Stimulated activated CD4-positive, alpha-beta T cell treated with anti-CD3 and anti-CD28 coated beads, Interleukin-12 subunit alpha, Interleukin-12 subunit beta, amount 100 ng/mL, for 24 hours (primary cell): ENCODE measurements at regions not wholly inside any gene's neighbourhood (a gene's known extent, or its start where the extent isn't known, plus 50 kb on each side); places are given as distances from the start of the nearest gene placed in this dataset.
"Not testable (repeated sequence)": the region's sequence is repeated elsewhere in the genome, so short reads cannot be mapped to it uniquely, and the experiment has no call there.

ENCODE experiments used
- DNase-seq, 2 experiments: peaks; one replicate each; pipeline ENCODE4 v3.0.0-alpha.2; 2020; ENCODE audit warnings: low read depth in 2 of 2

- DNase-seq: no peak
These were observed 444.9 kb upstream of the FOXG1 start for GRCh38 chr14:28321475-28322244.

GRCh38 chr14:28323366-28323765 is 443.2 kb upstream of the FOXG1 start:
- DNase-seq: no peak

GRCh38 chr14:28323951-28324741 is 442.4 kb upstream of the FOXG1 start:
- no peak for DNase-seq

GRCh38 chr14:28340816-28341215 is 425.8 kb upstream of the FOXG1 start:
- no peak for DNase-seq

GRCh38 chr14:28344381-28344780 is 422.2 kb upstream of the FOXG1 start:
- DNase-seq: no peak

GRCh38 chr14:28348797-28349196 is 417.8 kb upstream of the FOXG1 start:
- DNase-seq: no peak

- DNase-seq: no peak
These were observed 409.8 kb upstream of the FOXG1 start for GRCh38 chr14:28356819-28357218.

- DNase-seq: no peak
These were observed 405.1 kb upstream of the FOXG1 start for GRCh38 chr14:28361486-28361885.

GRCh38 chr14:28365510-28365909 is 401.1 kb upstream of the FOXG1 start:
- no peak for DNase-seq

- no peak for DNase-seq
These were observed 392.9 kb upstream of the FOXG1 start for GRCh38 chr14:28373721-28374120.

- no peak for DNase-seq
These were observed 391.3 kb upstream of the FOXG1 start for GRCh38 chr14:28375295-28375694.

- DNase-seq: no peak
These were observed 384.9 kb upstream of the FOXG1 start for GRCh38 chr14:28381656-28382055.

- no peak for DNase-seq
These were observed 384.0 kb upstream of the FOXG1 start for GRCh38 chr14:28382444-28383190.

- no peak for DNase-seq
These were observed 368.1 kb upstream of the FOXG1 start for GRCh38 chr14:28398506-28398905.

GRCh38 chr14:28401705-28402104 is 364.9 kb upstream of the FOXG1 start:
- DNase-seq: not testable (repeated sequence)

- no peak for DNase-seq
These were observed 360.4 kb upstream of the FOXG1 start for GRCh38 chr14:28406196-28406595.

GRCh38 chr14:28407031-28407825 is 359.4 kb upstream of the FOXG1 start:
- no peak for DNase-seq

- DNase-seq: no peak
These were observed 358.6 kb upstream of the FOXG1 start for GRCh38 chr14:28407996-28408395.

- DNase-seq: no peak
These were observed 354.5 kb upstream of the FOXG1 start for GRCh38 chr14:28412077-28412476.

GRCh38 chr14:28426960-28427359 is 339.6 kb upstream of the FOXG1 start:
- no peak for DNase-seq

- no peak for DNase-seq
These were observed 329.8 kb upstream of the FOXG1 start for GRCh38 chr14:28436821-28437220.

- DNase-seq: no peak
These were observed 305.2 kb upstream of the FOXG1 start for GRCh38 chr14:28461389-28461788.
